ENCODE measurements at regions not wholly inside any gene's neighbourhood (a gene's known extent, or its start where the extent isn't known, plus 50 kb on each side); places are given as distances from the start of the nearest gene placed in this dataset.

- H3K9ac ChIP-seq (ENCODE audit: low read length), result no peak overlapping the region
- H2AFZ ChIP-seq (ENCODE audit: low read depth, low read length, poor library complexity, severe bottlenecking), result no peak overlapping the region
- 0 out of 2 replicates have a peak, but pooled peaks cover 4% of the 10 kb centered on the region for H3K27me3 ChIP-seq (ENCODE audit: insufficient read depth, low read length)
- H4K20me1 ChIP-seq (ENCODE audit: insufficient read depth), result no peaks in the 10 kb centered on the region
- no peaks in the 10 kb centered on the region for H3K79me2 ChIP-seq (ENCODE audit: insufficient read depth, low read length)
- no peak overlapping the region for H3K4me3 ChIP-seq (replicated peaks in 1 of 2; ENCODE audit: low read depth in 1 of 2, low read length in 2 of 2)
- no peaks in the 10 kb centered on the region for H3K4me1 ChIP-seq (ENCODE audit: control insufficient read depth in 1 of 2, insufficient read depth in 2 of 2, low read length in 2 of 2)
- no peak for TF ChIP-seq TCF7L2 (IDR thresholded peaks at IDR 0.05; ENCODE audit: borderline replicate concordance, extremely low read depth, insufficient read depth, insufficient read length)
- intact Hi-C loops (cut with micrococcal nuclease), result no loop called here
- DNase-seq (ENCODE audit: low read depth, low spot score) (no peak), ATAC-seq (no peak)
- CTCF ChIA-PET, result no interaction called here
- H3K9me2 ChIP-seq (ENCODE audit: insufficient read depth), result no peaks in the 10 kb centered on the region
- H3K9me3 ChIP-seq (ENCODE audit: control insufficient read depth in 1 of 2, insufficient read depth in 1 of 2, low read depth in 1 of 2, low read length in 2 of 2), result no peaks in the 10 kb centered on the region
- POLR2A ChIA-PET, result no interaction called here
- H3K4me2 ChIP-seq (ENCODE audit: low read length), result no peak overlapping the region
- no peak overlapping the region for H3K27ac ChIP-seq (ENCODE audit: low read depth, low read length)
- no TSS peak for BruUV-seq (replicated peaks)
- H3K36me3 ChIP-seq (ENCODE audit: control insufficient read depth in 1 of 2, insufficient read depth in 2 of 2, low read length in 2 of 2), result no peaks in the 10 kb centered on the region
- RAD21 ChIA-PET (ENCODE audit: low non-redundant PET in 1 of 2, low total read pairs in 2 of 2, uncharacterized antibody in 2 of 2, unreplicated experiment in 2 of 2), result no interaction called here
These were observed 285.7 kb downstream of the RPS24 start for GRCh38 chr10:78319371-78319770.

GRCh38 chr10:78319841-78320240 lies 286.2 kb downstream of the RPS24 start:
- H3K4me2 ChIP-seq (ENCODE audit: low read length), result no peak overlapping the region
- DNase-seq (ENCODE audit: low read depth, low spot score) (no peak), ATAC-seq (no peak)
- ChIA-PET RAD21 (ENCODE audit: low non-redundant PET in 1 of 2, low total read pairs in 2 of 2, uncharacterized antibody in 2 of 2, unreplicated experiment in 2 of 2) (no interaction called here), CTCF (no interaction called here), POLR2A (no interaction called here)
- no TSS peak for BruUV-seq (replicated peaks)
- no peaks in the 10 kb centered on the region for H3K9me3 ChIP-seq (ENCODE audit: control insufficient read depth in 1 of 2, insufficient read depth in 1 of 2, low read depth in 1 of 2, low read length in 2 of 2)
- TF ChIP-seq REST (IDR thresholded peaks at IDR 0.05; ENCODE audit: low read depth), result no peak
- no peak for TF ChIP-seq POLR2AphosphoS5 (IDR thresholded peaks at IDR 0.05; ENCODE audit: low read depth, low read length)
- TF ChIP-seq ZBTB33 (IDR thresholded peaks at IDR 0.05; ENCODE audit: extremely low read depth, insufficient replicate concordance, low read length), result no peak
- no peak for TF ChIP-seq CBX3 (IDR thresholded peaks at IDR 0.05; ENCODE audit: low read depth)
- H3K27ac ChIP-seq (ENCODE audit: low read depth, low read length), result no peak overlapping the region
- no peak overlapping the region for H2AFZ ChIP-seq (ENCODE audit: low read depth, low read length, poor library complexity, severe bottlenecking)
- H3K9me2 ChIP-seq (ENCODE audit: insufficient read depth), result no peaks in the 10 kb centered on the region
- no peaks in the 10 kb centered on the region for H4K20me1 ChIP-seq (ENCODE audit: insufficient read depth)
- no peak overlapping the region for H3K4me3 ChIP-seq (replicated peaks in 1 of 2; ENCODE audit: low read depth in 1 of 2, low read length in 2 of 2)
- intact Hi-C loops (cut with micrococcal nuclease), result no loop called here
- no peaks in the 10 kb centered on the region for H3K4me1 ChIP-seq (ENCODE audit: control insufficient read depth in 1 of 2, insufficient read depth in 2 of 2, low read length in 2 of 2)
- 0 out of 2 replicates have a peak, but pooled peaks cover 4% of the 10 kb centered on the region for H3K27me3 ChIP-seq (ENCODE audit: insufficient read depth, low read length)
- no peak overlapping the region for H3K9ac ChIP-seq (ENCODE audit: low read length)
- no peaks in the 10 kb centered on the region for H3K79me2 ChIP-seq (ENCODE audit: insufficient read depth, low read length)
- H3K36me3 ChIP-seq (ENCODE audit: control insufficient read depth in 1 of 2, insufficient read depth in 2 of 2, low read length in 2 of 2), result no peaks in the 10 kb centered on the region

Data from HCT116 (cell line).